Esophagus muscularis mucosa (tissue), 3 donors: ENCODE measurements at regions not wholly inside any gene's neighbourhood (a gene's known extent, or its start where the extent isn't known, plus 50 kb on each side); places are given as distances from the start of the nearest gene placed in this dataset.
"Not testable (repeated sequence)": the region's sequence is repeated elsewhere in the genome, so short reads cannot be mapped to it uniquely, and the experiment has no call there.

Source experiments
- POLR2AphosphoS5 ChIP-seq, 2 donors: sonication (generic); formaldehyde crosslinking; IDR thresholded peaks; one replicate each; pipeline ENCODE4 v1.6.1; 2017; ENCODE audit warnings: antibody characterized with exemption in 2 of 2
- TF ChIP-seq, protein P1 (sequence below), 3 experiments: fragments of 200-600 bp in 2 of 3; fragments of 450-650 bp in 1 of 3; sonication (generic) in 2 of 3; IDR thresholded peaks; one replicate each; pipeline ENCODE4 v1.5.1; 2017 to 2019; ENCODE audit warnings: antibody characterized with exemption in 3 of 3, mild to moderate bottlenecking in 2 of 3, moderate library complexity in 1 of 3

DNA sequence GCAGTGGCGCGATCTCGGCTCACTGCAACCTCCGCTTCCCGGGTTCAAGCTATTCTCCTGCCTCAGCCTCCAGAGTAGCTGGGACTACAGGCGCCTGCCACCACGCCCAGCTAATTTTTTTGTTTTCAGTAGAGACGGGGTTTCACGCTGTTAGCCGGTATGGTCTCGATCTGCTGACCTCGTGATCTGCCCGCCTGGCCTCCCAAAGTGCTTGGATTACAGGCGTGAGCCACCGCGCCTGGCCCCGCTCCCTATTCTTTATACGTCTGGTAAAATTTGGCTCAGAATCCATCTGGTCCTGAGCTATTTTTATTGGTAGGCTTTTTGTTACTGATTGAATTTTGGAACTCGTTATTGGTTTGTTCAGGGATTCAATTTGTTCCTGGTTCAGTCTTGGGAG, 336.7 kb downstream of the AEBP2 start:
- TF ChIP-seq POLR2AphosphoS5 (IDR thresholded peaks at IDR 0.05), result not testable (repeated sequence)
- TF ChIP-seq, protein P1, sequence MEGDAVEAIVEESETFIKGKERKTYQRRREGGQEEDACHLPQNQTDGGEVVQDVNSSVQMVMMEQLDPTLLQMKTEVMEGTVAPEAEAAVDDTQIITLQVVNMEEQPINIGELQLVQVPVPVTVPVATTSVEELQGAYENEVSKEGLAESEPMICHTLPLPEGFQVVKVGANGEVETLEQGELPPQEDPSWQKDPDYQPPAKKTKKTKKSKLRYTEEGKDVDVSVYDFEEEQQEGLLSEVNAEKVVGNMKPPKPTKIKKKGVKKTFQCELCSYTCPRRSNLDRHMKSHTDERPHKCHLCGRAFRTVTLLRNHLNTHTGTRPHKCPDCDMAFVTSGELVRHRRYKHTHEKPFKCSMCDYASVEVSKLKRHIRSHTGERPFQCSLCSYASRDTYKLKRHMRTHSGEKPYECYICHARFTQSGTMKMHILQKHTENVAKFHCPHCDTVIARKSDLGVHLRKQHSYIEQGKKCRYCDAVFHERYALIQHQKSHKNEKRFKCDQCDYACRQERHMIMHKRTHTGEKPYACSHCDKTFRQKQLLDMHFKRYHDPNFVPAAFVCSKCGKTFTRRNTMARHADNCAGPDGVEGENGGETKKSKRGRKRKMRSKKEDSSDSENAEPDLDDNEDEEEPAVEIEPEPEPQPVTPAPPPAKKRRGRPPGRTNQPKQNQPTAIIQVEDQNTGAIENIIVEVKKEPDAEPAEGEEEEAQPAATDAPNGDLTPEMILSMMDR (IDR thresholded peaks at IDR 0.05), result not testable (repeated sequence)
